Islet precursor cell (in vitro differentiated cells): ENCODE measurements at regions not wholly inside any gene's neighbourhood (a gene's known extent, or its start where the extent isn't known, plus 50 kb on each side); places are given as distances from the start of the nearest gene placed in this dataset.

Source experiments
- DNase-seq: peaks from one replicate; pipeline ENCODE4 v3.0.0-alpha.2; 2018

DNA sequence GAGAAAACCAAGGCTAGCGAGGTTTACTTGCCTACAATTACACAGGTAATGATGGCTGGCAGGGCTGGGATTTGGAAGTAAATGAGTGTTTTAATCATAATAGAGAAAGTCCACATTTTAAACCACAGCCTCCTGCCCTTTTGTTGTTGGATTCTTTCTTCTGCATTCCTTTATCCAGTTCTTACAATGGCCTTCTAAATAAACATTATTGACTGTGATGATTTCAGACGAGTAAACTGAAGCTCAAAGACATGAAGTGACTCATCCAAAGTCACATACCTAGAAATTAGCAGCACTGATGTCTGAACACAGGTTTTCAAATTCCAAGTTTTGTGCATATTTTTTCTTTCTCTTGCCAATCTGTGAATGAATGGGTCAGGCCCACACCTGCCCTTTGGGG, 51.2 kb upstream of the C1QTNF7 start:
- no peak for DNase-seq
